A673 (cell line): ENCODE measurements at regions not wholly inside any gene's neighbourhood (a gene's known extent, or its start where the extent isn't known, plus 50 kb on each side); places are given as distances from the start of the nearest gene placed in this dataset.

ENCODE experiments used
- BruUV-seq: library from RNA; stranded (reverse); fragments of 400-500 nt; replicated peaks from 2 replicates; lab custom pipeline; 2021; lab: Mats Ljungman, UMichigan
- CTCF ChIA-PET: fragments of 300-600 bp; sonication (Branson Sonifier 250); formaldehyde crosslinking; loops from one replicate; lab custom pipeline; 2022; ENCODE audit warnings: antibody characterized with exemption; lab: Charles Lee
- POLR2A ChIA-PET: fragments of 300-600 bp; sonication (Branson Sonifier 250); formaldehyde crosslinking; loops from one replicate; lab custom pipeline; 2022; ENCODE audit warnings: antibody characterized with exemption; ENCODE audit not compliant: low non-redundant PET; lab: Charles Lee
- DNase-seq: peaks from one replicate; pipeline ENCODE4 v3.0.0-alpha.2; 2015; ENCODE audit warnings: low spot score
- H3K27ac ChIP-seq: fragments of 200-600 bp; sonication (generic); 2 replicates; pipeline ENCODE4 v1.5.1; 2016; ENCODE audit warnings: mixed run types, low read depth, mild to moderate bottlenecking, mixed read lengths, antibody characterized with exemption, low read length; ENCODE audit not compliant: poor library complexity, severe bottlenecking
- H3K27me3 ChIP-seq: fragments of 200-600 bp; sonication (generic); replicated peaks from 2 replicates; pipeline ENCODE4 v1.6.1; 2017; ENCODE audit warnings: mixed run types, low read depth, mild to moderate bottlenecking, mixed read lengths, antibody characterized with exemption, low read length; ENCODE audit not compliant: insufficient read depth, poor library complexity
- H3K36me3 ChIP-seq: fragments of 200-600 bp; sonication (generic); 2 replicates; pipeline ENCODE4 v1.6.1; 2016; ENCODE audit warnings: mixed run types, mild to moderate bottlenecking, mixed read lengths, antibody characterized with exemption, low read length; ENCODE audit not compliant: insufficient read depth, poor library complexity, severe bottlenecking
- H3K4me1 ChIP-seq: fragments of 200-600 bp; sonication (generic); 2 replicates; pipeline ENCODE4 v1.6.1; 2017; ENCODE audit warnings: mixed run types, mild to moderate bottlenecking, mixed read lengths, antibody characterized with exemption, low read length; ENCODE audit not compliant: insufficient read depth, poor library complexity, severe bottlenecking
- H3K4me3 ChIP-seq: fragments of 200-600 bp; sonication (generic); 2 replicates; pipeline ENCODE4 v1.5.1; 2016; ENCODE audit warnings: low read depth, mixed run types, mild to moderate bottlenecking, mixed read lengths, low read length; ENCODE audit not compliant: poor library complexity, severe bottlenecking
- H3K9me3 ChIP-seq: fragments of 200-600 bp; sonication (generic); 2 replicates; pipeline ENCODE4 v1.6.1; 2016; ENCODE audit warnings: mixed run types, low read depth, mild to moderate bottlenecking, mixed read lengths, antibody characterized with exemption, low read length; ENCODE audit not compliant: poor library complexity, severe bottlenecking
- EZH2 ChIP-seq: fragments of 200-600 bp; sonication (generic); IDR thresholded peaks from 2 replicates; pipeline ENCODE4 v1.6.1; 2017; ENCODE audit warnings: borderline replicate concordance, low read depth, mild to moderate bottlenecking, mixed read lengths, antibody characterized with exemption, low read length; ENCODE audit not compliant: poor library complexity, severe bottlenecking
- intact Hi-C: fragments of 100-400 bp; cut with micrococcal nuclease; formaldehyde crosslinking; loops from one replicate; pipeline ENCODE4 v1.10.0; 2022; ENCODE audit not compliant: unreplicated experiment
- TF ChIP-seq, protein P1 (sequence below): fragments of 300-800, 200-600 bp; sonication (generic); conservative IDR thresholded peaks from 2 replicates; pipeline ENCODE4 v1.5.1; 2017; ENCODE audit warnings: low read depth, mild to moderate bottlenecking, antibody characterized with exemption, low read length, moderate library complexity, mixed read lengths

- no peak overlapping the region for H3K4me3 ChIP-seq
- no TSS peak for BruUV-seq
- H3K36me3 ChIP-seq, result no peaks in the 10 kb centered on the region
- no peaks in the 10 kb centered on the region for H3K9me3 ChIP-seq
- ChIA-PET CTCF (no interaction called here), POLR2A (no interaction called here)
- DNase-seq, result no peak
- no peak overlapping the region for H3K27ac ChIP-seq
- no peaks in the 10 kb centered on the region for H3K4me1 ChIP-seq
- intact Hi-C loops, result no loop called here
- no peaks in the 10 kb centered on the region for H3K27me3 ChIP-seq
- TF ChIP-seq, protein P1, sequence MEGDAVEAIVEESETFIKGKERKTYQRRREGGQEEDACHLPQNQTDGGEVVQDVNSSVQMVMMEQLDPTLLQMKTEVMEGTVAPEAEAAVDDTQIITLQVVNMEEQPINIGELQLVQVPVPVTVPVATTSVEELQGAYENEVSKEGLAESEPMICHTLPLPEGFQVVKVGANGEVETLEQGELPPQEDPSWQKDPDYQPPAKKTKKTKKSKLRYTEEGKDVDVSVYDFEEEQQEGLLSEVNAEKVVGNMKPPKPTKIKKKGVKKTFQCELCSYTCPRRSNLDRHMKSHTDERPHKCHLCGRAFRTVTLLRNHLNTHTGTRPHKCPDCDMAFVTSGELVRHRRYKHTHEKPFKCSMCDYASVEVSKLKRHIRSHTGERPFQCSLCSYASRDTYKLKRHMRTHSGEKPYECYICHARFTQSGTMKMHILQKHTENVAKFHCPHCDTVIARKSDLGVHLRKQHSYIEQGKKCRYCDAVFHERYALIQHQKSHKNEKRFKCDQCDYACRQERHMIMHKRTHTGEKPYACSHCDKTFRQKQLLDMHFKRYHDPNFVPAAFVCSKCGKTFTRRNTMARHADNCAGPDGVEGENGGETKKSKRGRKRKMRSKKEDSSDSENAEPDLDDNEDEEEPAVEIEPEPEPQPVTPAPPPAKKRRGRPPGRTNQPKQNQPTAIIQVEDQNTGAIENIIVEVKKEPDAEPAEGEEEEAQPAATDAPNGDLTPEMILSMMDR, result no peak
- no peak for TF ChIP-seq EZH2
Observed at GRCh38 chr2:67201521-67201920, 195.6 kb upstream of the ETAA1 start.

DNA sequence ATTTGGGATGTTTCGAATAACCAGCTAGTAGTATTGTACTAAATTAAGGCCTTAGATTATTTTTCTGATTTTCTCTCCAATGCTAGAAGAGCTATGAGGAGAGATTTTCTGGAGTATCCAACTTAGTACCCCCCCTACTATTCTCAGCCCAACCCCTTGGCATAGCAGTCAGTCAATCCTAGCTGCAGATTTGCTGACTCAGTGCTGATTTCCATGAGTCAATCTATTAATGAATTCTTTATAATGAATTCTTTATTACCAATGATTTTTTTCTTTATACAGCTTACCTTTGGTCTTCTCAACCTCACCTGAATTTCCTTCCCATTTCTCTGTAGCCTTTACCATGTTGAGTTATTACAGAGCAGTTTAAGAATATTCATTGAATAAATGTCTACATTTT lies 192.8 kb upstream of the ETAA1 start:
- H3K27ac ChIP-seq, result no peak overlapping the region
- no peak for DNase-seq
- no peak for TF ChIP-seq EZH2
- TF ChIP-seq, protein P1, result no peak
- H3K27me3 ChIP-seq, result no peaks in the 10 kb centered on the region
- no TSS peak for BruUV-seq
- no peak overlapping the region for H3K4me3 ChIP-seq
- ChIA-PET CTCF (no interaction called here), POLR2A (no interaction called here)
- no peaks in the 10 kb centered on the region for H3K9me3 ChIP-seq
- no peaks in the 10 kb centered on the region for H3K36me3 ChIP-seq
- peaks cover 7% of the 10 kb centered on the region for H3K4me1 ChIP-seq
- intact Hi-C loops, result no loop called here

DNA sequence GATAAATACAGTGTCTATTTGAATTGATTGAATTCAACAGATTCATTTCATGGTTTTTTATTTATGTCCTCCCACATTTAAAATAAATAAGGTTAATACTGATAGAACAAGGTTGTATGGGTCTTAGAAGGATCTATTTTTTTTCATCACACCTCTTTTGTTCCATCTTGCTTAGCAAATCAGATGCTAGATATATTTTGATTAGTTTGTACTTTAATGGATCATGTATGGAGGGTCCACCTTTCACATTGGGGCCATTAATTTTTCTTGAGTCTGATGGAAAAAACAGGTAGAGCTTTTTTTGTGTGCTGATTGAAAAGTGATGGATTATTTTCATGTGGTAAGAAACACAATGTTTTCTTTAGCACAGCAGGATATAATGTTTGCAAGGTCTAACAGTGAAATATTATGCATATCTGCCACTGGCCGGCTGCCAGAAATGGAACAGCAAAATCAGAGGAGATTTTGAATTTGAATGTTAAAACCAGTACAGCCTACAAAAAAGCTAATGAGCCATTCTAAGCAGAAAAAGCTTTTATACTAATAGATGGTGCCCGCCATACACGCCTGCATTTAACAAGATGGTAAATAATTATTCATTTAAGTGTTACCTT lies 188.1 kb upstream of the ETAA1 start:
- Histone ChIP-seq H3K4me1 (peaks cover 34% of the 10 kb centered on the region), H3K9me3 (no peaks in the 10 kb centered on the region), H3K4me3 (no peak overlapping the region), H3K27me3 (no peaks in the 10 kb centered on the region), H3K27ac (no peak overlapping the region), H3K36me3 (no peaks in the 10 kb centered on the region)
- TF ChIP-seq, protein P1, result no peak
- TF ChIP-seq EZH2, result no peak
- peak; percentile 41 for DNase-seq
- ChIA-PET CTCF (interaction anchor here (0.7 kb wide), 1 partner anchor 1478 kb away, joined by 4 read pairs; no protein-coding TSS in a partner anchor), POLR2A (no interaction called here)
- intact Hi-C loops, result no loop called here
- BruUV-seq, result no TSS peak
